HepG2 (cell line): ENCODE measurements at regions not wholly inside any gene's neighbourhood (a gene's known extent, or its start where the extent isn't known, plus 50 kb on each side); places are given as distances from the start of the nearest gene placed in this dataset.

Experiments used
- ATAC-seq: fragments of 200-7000 bp; cut with Tn5 transposase; 3 replicates; pipeline ENCODE4 v1.9.1; 2020; ENCODE audit warnings: mild to moderate bottlenecking, moderate library complexity
- BruUV-seq: library from RNA; stranded (reverse); fragments of 400-500 nt; replicated peaks from 2 replicates; lab custom pipeline; 2021; lab: Mats Ljungman, UMichigan
- CTCF ChIA-PET: fragments of 300-600 bp; formaldehyde crosslinking; extraction: SDS; loops from one replicate; lab custom pipeline; 2021; ENCODE audit warnings: low total read pairs, inconsistent platforms, low intra/inter-chr PET ratio; lab: Yijun Ruan, JAX
- POLR2A ChIA-PET: fragments of 350-600 bp; sonication (Branson Sonifier 250); formaldehyde crosslinking; loops from one replicate; lab custom pipeline; 2020; ENCODE audit warnings: antibody characterized with exemption, inconsistent platforms; lab: Yijun Ruan, JAX
- DNase-seq: peaks from one replicate; pipeline ENCODE4 v3.0.0-alpha.2; 2015; ENCODE audit warnings: low spot score
- FAIRE-seq: peaks from 3 replicates; lab custom pipeline; 2011; peaks lifted over from hg19 to GRCh38; lab: Jason Lieb, UNC
- H2AFZ ChIP-seq: one replicate; pipeline ENCODE4 v1.6.1; 2011; ENCODE audit warnings: low read length, inconsistent platforms
- H3K27ac ChIP-seq: fragments of 300-600 bp; 3 replicates; pipeline ENCODE4 v1.8.0; 2011; ENCODE audit warnings: mixed run types, mild to moderate bottlenecking, mixed read lengths, low read length, inconsistent platforms; ENCODE audit not compliant: insufficient read depth; ENCODE audit errors: extremely low read length
- H3K27me3 ChIP-seq, 2 experiments: fragments of 200-600 bp in 1 of 2; 2 replicates in 1 of 2; 3 replicates in 1 of 2; pipeline versions ENCODE4 v1.6.0 to v1.8.0; 2011; ENCODE audit warnings: low read length in 2 of 2, mild to moderate bottlenecking in 2 of 2, moderate library complexity in 2 of 2, inconsistent platforms in 1 of 2; ENCODE audit not compliant: insufficient read depth in 2 of 2, control insufficient read depth in 1 of 2
- H3K36me3 ChIP-seq, 2 experiments: fragments of 200-600 bp in 1 of 2; replicated peaks in 1 of 2; 2 replicates in 1 of 2; 3 replicates in 1 of 2; pipeline versions ENCODE4 v1.5.1 to v1.8.0; 2011; ENCODE audit warnings: low read length in 2 of 2, inconsistent platforms in 1 of 2; ENCODE audit not compliant: insufficient read depth in 2 of 2, control insufficient read depth in 1 of 2
- H3K4me1 ChIP-seq: 2 replicates; pipeline ENCODE4 v1.5.1; 2012; ENCODE audit warnings: low read length, inconsistent platforms; ENCODE audit not compliant: insufficient read depth
- H3K4me2 ChIP-seq: 2 replicates; pipeline ENCODE4 v1.6.0; 2011; ENCODE audit warnings: low read depth, low read length, inconsistent platforms
- H3K4me3 ChIP-seq, 3 experiments: fragments of 200-600 bp in 1 of 3; sonication (generic), shearing (Covaris generic) in 1 of 3; replicated peaks in 1 of 3; 2 replicates each; pipeline ENCODE4 v1.5.1; 2011 to 2016; ENCODE audit warnings: low read length in 3 of 3, inconsistent platforms in 2 of 3, low read depth in 2 of 3, mild to moderate bottlenecking in 2 of 3, control low read depth in 1 of 3, mixed read lengths in 1 of 3; ENCODE audit not compliant: insufficient read depth in 1 of 3
- H3K79me2 ChIP-seq: one replicate; pipeline ENCODE4 v1.6.1; 2011; ENCODE audit warnings: low read length, inconsistent platforms; ENCODE audit not compliant: insufficient read depth
- H3K9ac ChIP-seq: 2 replicates; pipeline ENCODE4 v1.6.0; 2011; ENCODE audit warnings: mild to moderate bottlenecking, low read depth, low read length, inconsistent platforms; ENCODE audit not compliant: insufficient read depth
- H3K9me3 ChIP-seq: 2 replicates; pipeline ENCODE4 v1.5.1; 2012; ENCODE audit warnings: mild to moderate bottlenecking, low read length
- H4K20me1 ChIP-seq: 2 replicates; pipeline ENCODE4 v1.6.0; 2011; ENCODE audit warnings: inconsistent platforms, mild to moderate bottlenecking, low read length, moderate library complexity; ENCODE audit not compliant: insufficient read depth
- HOXD1 ChIP-seq: sonication (generic); formaldehyde crosslinking; IDR thresholded peaks from 2 replicates; pipeline ENCODE4 v1.5.0; 2020; ENCODE audit warnings: missing genetic modification reagents
- MAFF ChIP-seq: IDR thresholded peaks from 2 replicates; pipeline ENCODE4 v1.6.1; 2011; ENCODE audit warnings: low read depth, low read length, improper control_type of control experiment
- MXD1 ChIP-seq: sonication (generic); formaldehyde crosslinking; IDR thresholded peaks from 2 replicates; pipeline ENCODE4 v1.4.0; 2020; ENCODE audit warnings: mild to moderate bottlenecking, missing genetic modification reagents
- PBX2 ChIP-seq: IDR thresholded peaks from 2 replicates; pipeline ENCODE4 v1.6.1; 2016; ENCODE audit warnings: control low read depth
- PHB2 ChIP-seq: fragments of 450-650 bp; IDR thresholded peaks from 2 replicates; pipeline ENCODE4 v1.6.1; 2018; ENCODE audit not compliant: partially characterized antibody
- RCOR2 ChIP-seq: IDR thresholded peaks from 2 replicates; pipeline ENCODE4 v1.6.1; 2016; ENCODE audit warnings: missing biosample characterization, missing genetic modification reagents
- TEAD3 ChIP-seq: optimal IDR thresholded peaks from 2 replicates; pipeline ENCODE3; 2016; ENCODE audit warnings: borderline replicate concordance
- ZFP41 ChIP-seq: sonication (generic); formaldehyde crosslinking; IDR thresholded peaks from 2 replicates; pipeline ENCODE4 v1.4.0; 2020; ENCODE audit warnings: mild to moderate bottlenecking, missing genetic modification reagents, borderline replicate concordance
- ZNF12 ChIP-seq: sonication (generic); formaldehyde crosslinking; IDR thresholded peaks from 2 replicates; pipeline ENCODE4 v1.5.0; 2020; ENCODE audit warnings: missing genetic modification reagents
- ZNF331 ChIP-seq: sonication (generic); formaldehyde crosslinking; IDR thresholded peaks from 2 replicates; pipeline ENCODE4 v1.4.0; 2020; ENCODE audit warnings: missing genetic modification reagents
- ZNF562 ChIP-seq: sonication (generic); formaldehyde crosslinking; IDR thresholded peaks from 2 replicates; pipeline ENCODE4 v1.8.0; 2022; ENCODE audit warnings: missing genetic modification reagents, borderline replicate concordance
- ZNF614 ChIP-seq: IDR thresholded peaks from 2 replicates; pipeline ENCODE4 v1.6.1; 2018; ENCODE audit warnings: missing biosample characterization, missing genetic modification reagents, inconsistent platforms, borderline replicate concordance
- WGBS: methylation state at CpG from one replicate; pipeline ENCODE4 v1.1.6; 2017; ENCODE audit warnings: low lambda C conversion rate; 5-methylcytosine and 5-hydroxymethylcytosine counted together
- in situ Hi-C: cut with HindIII; loops from 2 replicates; pipeline ENCODE4 v1.10.0; 2017; ENCODE audit warnings: low pct_unique_long_range_greater_than_20kb; ENCODE audit not compliant: extremely low pct_ligation_motif_present
- intact Hi-C: fragments of 100-400 bp; cut with micrococcal nuclease; formaldehyde crosslinking; loops from one replicate; pipeline ENCODE4 v1.10.0; 2022; ENCODE audit not compliant: unreplicated experiment
- TF ChIP-seq, protein P1 (sequence below): sonication (generic); formaldehyde crosslinking; IDR thresholded peaks from 2 replicates; pipeline ENCODE4 v1.4.0; 2020; ENCODE audit warnings: mild to moderate bottlenecking, missing genetic modification reagents
- TF ChIP-seq, protein P2 (sequence below): sonication (generic); formaldehyde crosslinking; IDR thresholded peaks from 2 replicates; pipeline ENCODE4 v1.4.0; 2020; ENCODE audit warnings: missing genetic modification reagents
- TF ChIP-seq, protein P3 (sequence below): sonication (generic); formaldehyde crosslinking; IDR thresholded peaks from 2 replicates; pipeline ENCODE4 v1.4.0; 2020; ENCODE audit warnings: mild to moderate bottlenecking, missing genetic modification reagents

DNA sequence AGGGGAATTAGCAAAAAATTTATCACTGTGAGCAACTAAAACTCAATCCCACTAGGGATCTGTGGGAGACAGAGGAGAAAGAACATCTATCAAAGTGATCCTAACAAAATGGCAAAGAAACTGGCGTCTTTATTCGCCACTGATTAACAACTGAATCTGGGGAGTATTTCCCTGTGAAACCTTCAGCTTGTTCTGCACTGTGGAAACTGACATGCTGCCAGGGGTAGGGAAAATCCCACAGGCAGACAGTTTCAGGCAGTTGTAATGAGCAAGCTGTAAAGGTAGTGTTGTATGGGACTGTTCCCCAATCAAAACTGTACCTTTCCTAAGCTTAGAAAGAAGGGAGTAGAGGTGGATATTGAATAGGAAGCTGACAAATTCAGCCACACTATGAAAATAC, 611.7 kb downstream of the VGLL3 start (continued):
- TF ChIP-seq, protein P1, sequence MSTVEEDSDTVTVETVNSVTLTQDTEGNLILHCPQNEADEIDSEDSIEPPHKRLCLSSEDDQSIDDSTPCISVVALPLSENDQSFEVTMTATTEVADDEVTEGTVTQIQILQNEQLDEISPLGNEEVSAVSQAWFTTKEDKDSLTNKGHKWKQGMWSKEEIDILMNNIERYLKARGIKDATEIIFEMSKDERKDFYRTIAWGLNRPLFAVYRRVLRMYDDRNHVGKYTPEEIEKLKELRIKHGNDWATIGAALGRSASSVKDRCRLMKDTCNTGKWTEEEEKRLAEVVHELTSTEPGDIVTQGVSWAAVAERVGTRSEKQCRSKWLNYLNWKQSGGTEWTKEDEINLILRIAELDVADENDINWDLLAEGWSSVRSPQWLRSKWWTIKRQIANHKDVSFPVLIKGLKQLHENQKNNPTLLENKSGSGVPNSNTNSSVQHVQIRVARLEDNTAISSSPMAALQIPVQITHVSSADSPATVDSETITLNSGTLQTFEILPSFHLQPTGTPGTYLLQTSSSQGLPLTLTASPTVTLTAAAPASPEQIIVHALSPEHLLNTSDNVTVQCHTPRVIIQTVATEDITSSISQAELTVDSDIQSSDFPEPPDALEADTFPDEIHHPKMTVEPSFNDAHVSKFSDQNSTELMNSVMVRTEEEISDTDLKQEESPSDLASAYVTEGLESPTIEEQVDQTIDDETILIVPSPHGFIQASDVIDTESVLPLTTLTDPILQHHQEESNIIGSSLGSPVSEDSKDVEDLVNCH (CRISPR knock-in tag), result no peak
- TF ChIP-seq ZNF12 (CRISPR knock-in tag), result no peak

DNA sequence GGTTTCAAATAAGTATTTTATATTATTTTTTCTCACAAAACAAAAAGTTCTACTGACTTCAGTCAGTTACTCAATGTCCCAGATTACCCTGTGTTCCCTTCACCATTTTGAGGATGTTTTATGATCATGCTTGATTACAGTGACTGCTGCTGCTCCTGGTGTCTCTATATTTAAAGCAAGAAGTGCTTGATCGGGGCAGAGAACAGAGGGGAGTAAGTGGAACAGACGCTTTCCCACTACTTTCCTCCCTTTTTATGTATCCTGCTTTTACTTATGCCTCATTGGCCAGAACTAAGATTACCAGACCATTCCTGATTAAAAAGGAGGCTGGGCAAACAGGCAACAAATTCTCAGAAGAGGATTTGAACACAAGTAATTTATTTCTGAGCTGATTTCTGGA, 612.1 kb downstream of the VGLL3 start:
- no TSS peak for BruUV-seq
- no peaks in the 10 kb centered on the region for H4K20me1 ChIP-seq
- H3K27me3 ChIP-seq, result no peaks in the 10 kb centered on the region
- ATAC-seq (no peak), DNase-seq (no peak), FAIRE-seq (no peak)
- H3K4me3 ChIP-seq, result no peak overlapping the region
- ChIA-PET POLR2A (no interaction called here), CTCF (no interaction called here)
- no peaks in the 10 kb centered on the region for H3K4me1 ChIP-seq
- H2AFZ ChIP-seq, result no peak overlapping the region
- H3K9ac ChIP-seq, result no peak overlapping the region
- H3K27ac ChIP-seq, result no peak overlapping the region
- TF ChIP-seq HOXD1 (CRISPR knock-in tag), result no peak
- TF ChIP-seq ZNF614 (CRISPR knock-in tag), result no peak
- no peak for TF ChIP-seq PHB2
- no peak for TF ChIP-seq MXD1
- no peak for TF ChIP-seq PBX2 (CRISPR knock-in tag)
- no peak for TF ChIP-seq TEAD3 (CRISPR knock-in tag)
- TF ChIP-seq, protein P2, sequence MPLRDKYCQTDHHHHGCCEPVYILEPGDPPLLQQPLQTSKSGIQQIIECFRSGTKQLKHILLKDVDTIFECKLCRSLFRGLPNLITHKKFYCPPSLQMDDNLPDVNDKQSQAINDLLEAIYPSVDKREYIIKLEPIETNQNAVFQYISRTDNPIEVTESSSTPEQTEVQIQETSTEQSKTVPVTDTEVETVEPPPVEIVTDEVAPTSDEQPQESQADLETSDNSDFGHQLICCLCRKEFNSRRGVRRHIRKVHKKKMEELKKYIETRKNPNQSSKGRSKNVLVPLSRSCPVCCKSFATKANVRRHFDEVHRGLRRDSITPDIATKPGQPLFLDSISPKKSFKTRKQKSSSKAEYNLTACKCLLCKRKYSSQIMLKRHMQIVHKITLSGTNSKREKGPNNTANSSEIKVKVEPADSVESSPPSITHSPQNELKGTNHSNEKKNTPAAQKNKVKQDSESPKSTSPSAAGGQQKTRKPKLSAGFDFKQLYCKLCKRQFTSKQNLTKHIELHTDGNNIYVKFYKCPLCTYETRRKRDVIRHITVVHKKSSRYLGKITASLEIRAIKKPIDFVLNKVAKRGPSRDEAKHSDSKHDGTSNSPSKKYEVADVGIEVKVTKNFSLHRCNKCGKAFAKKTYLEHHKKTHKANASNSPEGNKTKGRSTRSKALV (CRISPR knock-in tag), result no peak
- TF ChIP-seq MAFF, result no peak
- TF ChIP-seq ZFP41 (CRISPR knock-in tag), result no peak
- no peak for TF ChIP-seq RCOR2
- no peak for TF ChIP-seq ZNF331
- TF ChIP-seq ZNF562 (CRISPR knock-in tag), result no peak
- TF ChIP-seq, protein P3, sequence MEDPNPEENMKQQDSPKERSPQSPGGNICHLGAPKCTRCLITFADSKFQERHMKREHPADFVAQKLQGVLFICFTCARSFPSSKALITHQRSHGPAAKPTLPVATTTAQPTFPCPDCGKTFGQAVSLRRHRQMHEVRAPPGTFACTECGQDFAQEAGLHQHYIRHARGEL, result no peak
- 23% methylated on average over 2 of the region's 2 CpGs for WGBS
- no peaks in the 10 kb centered on the region for H3K79me2 ChIP-seq
- intact Hi-C loops, result no loop called here
- in situ Hi-C loops, result no loop called here
- H3K36me3 ChIP-seq, result no peaks in the 10 kb centered on the region
- H3K4me2 ChIP-seq, result no peak overlapping the region
- no peaks in the 10 kb centered on the region for H3K9me3 ChIP-seq
